ENCODE measurements at regions not wholly inside any gene's neighbourhood (a gene's known extent, or its start where the extent isn't known, plus 50 kb on each side); places are given as distances from the start of the nearest gene placed in this dataset.

GRCh38 chr6:112482373-112482772 is 135.2 kb downstream of the RFPL4B start:
- DNase-seq (ENCODE audit: low spot score) (no peak), ATAC-seq (ENCODE audit: low FRiP score) (peak; percentile 80)
- TF ChIP-seq, protein P1, sequence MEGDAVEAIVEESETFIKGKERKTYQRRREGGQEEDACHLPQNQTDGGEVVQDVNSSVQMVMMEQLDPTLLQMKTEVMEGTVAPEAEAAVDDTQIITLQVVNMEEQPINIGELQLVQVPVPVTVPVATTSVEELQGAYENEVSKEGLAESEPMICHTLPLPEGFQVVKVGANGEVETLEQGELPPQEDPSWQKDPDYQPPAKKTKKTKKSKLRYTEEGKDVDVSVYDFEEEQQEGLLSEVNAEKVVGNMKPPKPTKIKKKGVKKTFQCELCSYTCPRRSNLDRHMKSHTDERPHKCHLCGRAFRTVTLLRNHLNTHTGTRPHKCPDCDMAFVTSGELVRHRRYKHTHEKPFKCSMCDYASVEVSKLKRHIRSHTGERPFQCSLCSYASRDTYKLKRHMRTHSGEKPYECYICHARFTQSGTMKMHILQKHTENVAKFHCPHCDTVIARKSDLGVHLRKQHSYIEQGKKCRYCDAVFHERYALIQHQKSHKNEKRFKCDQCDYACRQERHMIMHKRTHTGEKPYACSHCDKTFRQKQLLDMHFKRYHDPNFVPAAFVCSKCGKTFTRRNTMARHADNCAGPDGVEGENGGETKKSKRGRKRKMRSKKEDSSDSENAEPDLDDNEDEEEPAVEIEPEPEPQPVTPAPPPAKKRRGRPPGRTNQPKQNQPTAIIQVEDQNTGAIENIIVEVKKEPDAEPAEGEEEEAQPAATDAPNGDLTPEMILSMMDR (IDR thresholded peaks at IDR 0.05), result no peak

DNA sequence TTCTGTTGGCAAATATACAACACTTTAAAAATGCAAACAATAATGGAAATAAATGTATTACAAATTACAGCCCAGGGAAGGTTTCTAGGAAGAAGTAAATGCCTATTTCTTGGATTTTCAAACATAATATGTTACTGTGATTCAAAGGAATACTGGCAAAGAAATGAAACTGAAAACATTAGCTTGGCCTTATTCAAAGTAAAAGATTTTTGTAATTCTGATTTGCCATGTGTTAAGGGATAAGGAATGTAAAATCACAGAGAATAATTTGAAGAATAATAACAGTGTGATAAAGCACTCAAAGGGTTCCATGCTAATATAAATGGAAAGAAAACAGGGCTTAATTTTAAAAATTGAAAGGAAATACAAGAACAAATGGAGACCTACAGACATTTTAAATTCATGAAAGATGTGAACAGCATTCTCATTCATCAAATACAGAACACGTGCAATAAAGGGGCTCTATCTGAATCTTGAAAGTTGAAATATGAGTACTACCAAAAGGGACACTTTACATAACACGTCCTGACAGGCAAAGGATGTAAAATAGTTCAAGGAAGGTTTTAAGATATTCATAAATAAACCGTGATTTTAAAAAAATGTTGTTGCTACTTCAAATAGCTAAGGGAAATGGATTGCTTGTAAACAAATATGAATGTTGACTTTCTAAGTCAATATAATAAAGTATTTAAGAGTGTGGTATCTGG is 138.1 kb downstream of the RFPL4B start:
- DNase-seq (ENCODE audit: low spot score), result no peak
- ATAC-seq (ENCODE audit: low FRiP score), result no peak
- TF ChIP-seq, protein P1 (IDR thresholded peaks at IDR 0.05), result no peak

GRCh38 chr6:112485827-112486212 is 138.7 kb downstream of the RFPL4B start:
- no peak for ATAC-seq (ENCODE audit: low FRiP score)
- TF ChIP-seq, protein P1 (IDR thresholded peaks at IDR 0.05), result no peak
- no peak for DNase-seq (ENCODE audit: low spot score)

GRCh38 chr6:112486454-112486853 is 139.3 kb downstream of the RFPL4B start:
- TF ChIP-seq, protein P1 (IDR thresholded peaks at IDR 0.05), result no peak
- ATAC-seq (ENCODE audit: low FRiP score), result no peak
- DNase-seq (ENCODE audit: low spot score), result no peak

GRCh38 chr6:112488238-112488637 is 141.1 kb downstream of the RFPL4B start:
- TF ChIP-seq, protein P1 (IDR thresholded peaks at IDR 0.05), result no peak
- ATAC-seq (ENCODE audit: low FRiP score) (no peak), DNase-seq (ENCODE audit: low spot score) (no peak)

GRCh38 chr6:112501705-112502104 is 154.6 kb downstream of the RFPL4B start:
- TF ChIP-seq, protein P1 (IDR thresholded peaks at IDR 0.05), result no peak
- ATAC-seq (ENCODE audit: low FRiP score) (no peak), DNase-seq (ENCODE audit: low spot score) (no peak)

DNA sequence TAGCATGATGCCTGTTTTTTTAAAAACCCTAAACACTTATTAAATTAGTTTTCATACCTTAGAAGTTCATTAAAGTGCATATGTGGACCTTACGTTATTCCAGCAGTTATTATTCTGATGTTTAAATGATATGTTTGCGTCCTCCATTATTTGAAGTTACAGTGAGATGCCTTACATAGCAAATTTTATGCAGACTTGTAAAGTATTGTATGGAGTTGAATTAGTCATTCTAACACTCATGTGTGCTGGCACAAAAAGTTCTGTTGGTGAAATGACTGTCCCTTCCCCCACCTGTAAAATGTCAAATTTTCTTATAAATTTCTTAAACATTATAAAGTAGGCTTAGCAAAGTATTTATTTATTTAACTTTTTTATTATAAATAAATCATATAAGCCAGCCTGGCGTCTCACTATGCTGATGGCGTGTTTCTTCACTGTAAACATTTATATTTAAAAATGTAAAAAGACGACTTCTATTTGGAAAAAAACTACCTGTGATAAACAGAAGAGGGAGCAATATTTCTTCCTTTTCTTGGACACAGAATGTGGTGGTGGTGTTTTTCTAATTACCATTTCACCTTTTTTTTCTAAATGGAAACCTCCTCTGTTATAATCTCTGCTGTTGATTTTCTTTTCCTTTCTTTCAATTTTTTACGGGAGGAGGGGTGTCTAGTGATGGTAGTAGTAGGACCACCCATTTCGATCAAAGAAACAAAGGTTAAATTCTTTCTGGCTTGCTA is 155.4 kb downstream of the RFPL4B start:
- ATAC-seq (ENCODE audit: low FRiP score) (no peak), DNase-seq (ENCODE audit: low spot score) (no peak)
- TF ChIP-seq, protein P1 (IDR thresholded peaks at IDR 0.05), result no peak
